Retinal pigment epithelial cell (primary cell): ENCODE measurements at regions not wholly inside any gene's neighbourhood (a gene's known extent, or its start where the extent isn't known, plus 50 kb on each side); places are given as distances from the start of the nearest gene placed in this dataset.
"Not testable (repeated sequence)": the region's sequence is repeated elsewhere in the genome, so short reads cannot be mapped to it uniquely, and the experiment has no call there.

Experiments used
- DNase-seq: peaks from one replicate; pipeline ENCODE4 v3.0.0-alpha.2; 2010; ENCODE audit warnings: low read depth
- H3K4me3 ChIP-seq: 2 replicates; pipeline ENCODE4 v1.5.1; 2011; ENCODE audit warnings: mild to moderate bottlenecking, low read length, control low read depth, moderate library complexity
- TF ChIP-seq, protein P1 (sequence below): conservative IDR thresholded peaks from 2 replicates; pipeline ENCODE4 v1.5.1; 2011; ENCODE audit warnings: low read depth, low read length, control low read depth, inconsistent platforms

- not testable (repeated sequence) for DNase-seq, H3K4me3 ChIP-seq
These were observed 294.7 kb upstream of the TEKT4 start for GRCh38 chr2:94576486-94576885.

- DNase-seq = peak; percentile 16
- H3K4me3 ChIP-seq = not testable (repeated sequence)
These were observed 294.1 kb upstream of the TEKT4 start for GRCh38 chr2:94577160-94577559.

GRCh38 chr2:94579221-94579620 lies 292.0 kb upstream of the TEKT4 start:
- DNase-seq, H3K4me3 ChIP-seq: not testable (repeated sequence)

- not testable (repeated sequence) for H3K4me3 ChIP-seq
- DNase-seq = peak; percentile 9
These were observed 288.0 kb upstream of the TEKT4 start for GRCh38 chr2:94583081-94583723.

GRCh38 chr2:94584569-94584968 lies 286.7 kb upstream of the TEKT4 start:
- not testable (repeated sequence) for DNase-seq, H3K4me3 ChIP-seq

DNA sequence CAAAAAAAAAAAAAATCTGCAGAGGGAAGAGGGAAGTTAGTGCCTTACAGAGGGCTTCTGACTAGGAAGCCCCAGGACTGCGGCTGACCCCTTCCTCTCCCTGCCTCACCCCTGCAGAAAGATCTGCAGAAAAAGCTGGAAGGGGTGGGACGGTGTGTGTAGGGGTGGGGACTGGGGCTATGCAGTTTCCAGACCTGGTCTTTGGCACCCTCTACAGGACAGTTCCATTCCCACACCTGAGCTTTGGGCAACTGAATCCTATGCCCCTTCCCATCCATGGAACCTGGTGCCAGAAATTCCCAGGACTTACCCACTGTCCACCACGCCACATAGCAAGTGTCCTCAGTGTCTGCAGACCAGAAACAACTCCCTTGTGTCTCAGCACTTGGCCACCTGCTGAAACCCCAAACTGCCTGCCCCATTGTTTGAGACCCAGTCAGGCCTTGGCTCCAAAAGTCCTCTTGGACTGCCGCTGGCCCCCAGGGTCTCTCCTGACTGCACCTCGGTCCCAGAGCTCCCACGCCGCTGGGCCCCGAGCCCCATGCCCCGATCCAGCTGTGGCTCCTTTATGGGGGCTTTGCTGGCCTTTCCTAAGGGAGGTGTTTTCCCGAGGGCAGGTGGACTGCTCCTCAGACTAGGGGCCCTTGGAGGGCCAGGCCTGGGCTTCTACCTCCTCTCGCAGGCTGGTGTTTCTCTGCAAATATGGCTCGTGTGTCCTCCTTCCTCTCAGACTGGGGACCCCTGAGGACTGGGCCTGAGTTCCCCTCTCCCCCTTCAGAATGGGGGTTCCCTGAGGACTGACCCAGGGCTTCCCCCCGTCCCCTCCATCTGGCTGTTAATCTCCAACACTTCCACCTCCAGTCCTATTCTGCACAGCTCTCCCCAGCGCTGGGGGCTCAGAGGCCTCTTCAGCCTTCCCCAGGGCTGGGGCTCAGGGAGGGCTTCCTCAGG lies 284.9 kb upstream of the TEKT4 start:
- peak; percentile 0 for DNase-seq
- H3K4me3 ChIP-seq = not testable (repeated sequence)
- TF ChIP-seq, protein P1, sequence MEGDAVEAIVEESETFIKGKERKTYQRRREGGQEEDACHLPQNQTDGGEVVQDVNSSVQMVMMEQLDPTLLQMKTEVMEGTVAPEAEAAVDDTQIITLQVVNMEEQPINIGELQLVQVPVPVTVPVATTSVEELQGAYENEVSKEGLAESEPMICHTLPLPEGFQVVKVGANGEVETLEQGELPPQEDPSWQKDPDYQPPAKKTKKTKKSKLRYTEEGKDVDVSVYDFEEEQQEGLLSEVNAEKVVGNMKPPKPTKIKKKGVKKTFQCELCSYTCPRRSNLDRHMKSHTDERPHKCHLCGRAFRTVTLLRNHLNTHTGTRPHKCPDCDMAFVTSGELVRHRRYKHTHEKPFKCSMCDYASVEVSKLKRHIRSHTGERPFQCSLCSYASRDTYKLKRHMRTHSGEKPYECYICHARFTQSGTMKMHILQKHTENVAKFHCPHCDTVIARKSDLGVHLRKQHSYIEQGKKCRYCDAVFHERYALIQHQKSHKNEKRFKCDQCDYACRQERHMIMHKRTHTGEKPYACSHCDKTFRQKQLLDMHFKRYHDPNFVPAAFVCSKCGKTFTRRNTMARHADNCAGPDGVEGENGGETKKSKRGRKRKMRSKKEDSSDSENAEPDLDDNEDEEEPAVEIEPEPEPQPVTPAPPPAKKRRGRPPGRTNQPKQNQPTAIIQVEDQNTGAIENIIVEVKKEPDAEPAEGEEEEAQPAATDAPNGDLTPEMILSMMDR = peak; percentile 63

DNA sequence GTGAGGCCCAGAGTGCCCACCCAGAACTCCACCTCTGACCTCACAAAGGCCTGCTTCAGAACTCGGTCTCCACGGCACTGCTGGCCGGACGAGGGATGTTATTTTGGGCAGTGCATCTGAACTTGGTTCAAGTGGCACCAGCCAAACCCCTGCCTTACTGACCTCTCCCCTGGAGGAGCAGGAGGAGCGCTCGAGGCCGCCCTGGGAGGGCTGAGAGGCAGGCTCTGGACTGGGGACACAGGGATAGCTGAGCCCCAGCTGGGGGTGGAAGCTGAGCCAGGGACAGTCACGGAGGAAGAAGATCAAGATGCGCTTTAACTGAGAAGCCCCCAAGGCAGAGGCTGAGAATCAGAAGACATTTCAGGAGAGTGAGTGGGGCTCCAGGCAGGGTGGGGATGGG lies 284.2 kb upstream of the TEKT4 start:
- H3K4me3 ChIP-seq, DNase-seq: not testable (repeated sequence)

DNA sequence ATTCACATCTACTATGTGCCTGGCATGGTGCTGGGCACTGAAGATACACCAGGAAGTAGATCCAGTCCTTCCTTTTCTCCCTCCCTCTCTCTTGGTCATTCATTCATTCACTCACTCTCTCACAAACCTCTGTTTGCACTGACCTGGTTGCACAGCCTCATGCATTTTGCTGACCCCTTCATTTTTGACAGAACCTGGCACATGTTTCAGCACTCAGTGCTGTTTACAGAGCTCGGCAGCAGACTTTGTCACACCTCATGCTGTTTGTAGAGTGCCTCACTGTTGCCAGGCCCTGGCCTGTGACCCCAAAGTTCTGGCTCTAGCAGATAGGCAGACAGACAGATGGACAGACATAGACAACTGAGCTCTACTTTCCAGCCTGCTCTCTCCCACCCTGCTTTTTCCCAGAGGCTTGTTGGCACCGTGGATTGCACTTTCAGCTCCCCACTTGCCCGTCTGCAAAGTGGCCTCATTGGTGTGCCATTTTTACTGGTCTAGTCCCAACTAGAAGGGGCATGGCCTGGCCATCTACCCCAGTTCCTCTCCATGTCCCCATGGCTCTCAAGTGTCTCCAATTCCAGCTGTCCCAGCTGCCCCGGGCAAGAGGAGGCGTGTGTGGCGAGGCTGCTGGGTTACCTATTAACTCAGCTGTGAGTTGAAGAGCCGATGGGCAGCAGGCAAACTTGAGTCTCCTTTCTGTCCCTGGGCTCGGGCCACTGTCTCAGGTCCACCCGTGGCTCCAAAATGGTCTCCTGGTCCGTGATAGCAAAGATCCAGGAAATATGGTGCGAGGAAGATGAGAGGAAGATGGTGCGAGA lies 277.0 kb upstream of the TEKT4 start:
- H3K4me3 ChIP-seq, DNase-seq: not testable (repeated sequence)

GRCh38 chr2:94595956-94596355 lies 275.3 kb upstream of the TEKT4 start:
- H3K4me3 ChIP-seq, DNase-seq: not testable (repeated sequence)

GRCh38 chr2:94598075-94598713 lies 273.0 kb upstream of the TEKT4 start:
- DNase-seq = not testable (repeated sequence)

DNA sequence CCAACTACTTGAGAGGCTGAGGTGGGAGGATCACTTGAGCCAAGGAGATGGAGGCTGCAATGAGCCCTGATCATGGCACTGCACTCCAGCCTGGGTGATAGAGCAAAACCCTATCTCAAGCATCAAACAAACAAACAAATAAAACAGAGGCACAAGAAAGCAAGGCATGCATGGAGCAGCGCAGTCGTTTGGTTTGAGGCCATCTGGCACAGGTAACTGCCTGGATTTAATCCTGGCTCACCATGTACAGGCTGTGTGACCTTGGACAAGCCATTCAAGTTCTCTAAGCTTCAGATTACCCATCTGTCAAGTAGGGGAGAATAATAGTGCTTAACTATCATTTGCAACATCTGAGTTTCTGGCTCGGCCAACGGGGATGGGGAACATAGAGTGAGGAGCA lies 270.3 kb upstream of the TEKT4 start:
- not testable (repeated sequence) for H3K4me3 ChIP-seq, DNase-seq

More at GRCh38 chr2:94598075-94598713, 273.0 kb upstream of the TEKT4 start:
- H3K4me3 ChIP-seq = not testable (repeated sequence)

DNA sequence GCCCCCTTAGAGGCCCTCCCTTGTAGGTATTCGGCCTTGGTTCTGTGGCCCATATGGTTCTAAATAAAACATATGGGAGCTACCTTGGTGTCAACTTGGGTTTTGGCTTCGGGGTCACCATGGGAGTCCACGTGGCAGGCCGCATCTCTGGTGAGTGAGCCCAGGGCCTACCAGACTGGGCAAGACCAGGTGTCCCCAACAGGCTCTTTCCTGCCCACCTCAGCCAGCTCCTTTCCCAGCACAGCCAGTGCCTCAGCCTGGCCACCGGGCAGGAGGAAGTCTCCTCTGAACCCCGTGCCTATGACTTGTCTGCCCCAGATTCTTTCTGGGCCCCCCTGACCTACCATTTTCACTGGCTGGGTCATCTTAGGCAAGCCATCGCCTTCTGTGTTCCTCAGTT lies 268.8 kb upstream of the TEKT4 start:
- DNase-seq = no peak
- no peak overlapping the region for H3K4me3 ChIP-seq
- TF ChIP-seq, protein P1 = no peak
